Brain microvascular endothelial cell (primary cell): ENCODE measurements at regions not wholly inside any gene's neighbourhood (a gene's known extent, or its start where the extent isn't known, plus 50 kb on each side); places are given as distances from the start of the nearest gene placed in this dataset.
A peak's percentile ranks its signal among the peaks of the same experiment; 100 is the strongest.

Experiments
- DNase-seq: peaks from one replicate; pipeline ENCODE4 v3.0.0-alpha.2; 2020
- H3K27ac ChIP-seq: fragments of 250-450 bp; sonication (Bioruptor Pico); 2 replicates; pipeline ENCODE4 v1.5.1; 2020; ENCODE audit warnings: mild to moderate bottlenecking, moderate library complexity
- H3K27me3 ChIP-seq: fragments of 250-450 bp; sonication (Bioruptor Pico); replicated peaks from 2 replicates; pipeline ENCODE4 v1.5.1; 2020; ENCODE audit warnings: mild to moderate bottlenecking
- H3K36me3 ChIP-seq: fragments of 250-450 bp; sonication (Bioruptor Pico); replicated peaks from 2 replicates; pipeline ENCODE4 v1.5.1; 2020; ENCODE audit warnings: mild to moderate bottlenecking
- H3K4me3 ChIP-seq: 2 replicates; pipeline ENCODE4 v1.5.1; 2011; ENCODE audit warnings: low read depth, mild to moderate bottlenecking, control low read depth, low read length, moderate library complexity
- CTCF ChIP-seq: IDR thresholded peaks from 2 replicates; pipeline ENCODE4 v1.5.1; 2011; ENCODE audit warnings: low read depth, mild to moderate bottlenecking, moderate library complexity, low read length, control low read depth, inconsistent platforms; ENCODE audit errors: missing control alignments
- in situ Hi-C: cut with HindIII; loops from 2 replicates; pipeline ENCODE4 v1.10.0; 2017; ENCODE audit warnings: low sequenced_read_pairs, low pct_ligation_motif_present

DNA sequence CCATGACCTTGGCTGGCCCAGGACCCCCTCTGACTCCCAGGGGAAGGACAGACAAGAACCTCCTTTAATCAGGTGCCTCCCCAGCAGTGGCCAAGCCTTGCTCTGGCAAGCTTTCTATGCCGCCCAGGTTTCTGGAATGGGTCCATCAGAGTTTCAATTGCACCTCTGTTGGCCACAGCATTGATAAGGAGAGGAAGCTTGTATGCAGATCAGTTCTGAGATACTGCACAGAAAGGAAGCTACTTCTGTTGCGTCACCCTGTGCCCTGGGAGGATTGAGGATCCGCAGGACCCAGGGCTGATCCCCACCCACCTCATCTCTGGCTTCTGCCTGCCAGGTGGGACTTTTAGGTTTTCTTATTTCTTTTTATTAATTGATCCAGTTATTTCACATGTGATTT, 167.2 kb downstream of the TFAP2C start:
- H3K4me3 ChIP-seq: no peak overlapping the region
- no peak overlapping the region for H3K27ac ChIP-seq
- in situ Hi-C loops: no loop called here
- no peak for DNase-seq
- H3K27me3 ChIP-seq: no peaks in the 10 kb centered on the region
- no peaks in the 10 kb centered on the region for H3K36me3 ChIP-seq
- TF ChIP-seq CTCF: no peak

GRCh38 chr20:56797023-56797422, 167.9 kb downstream of the TFAP2C start:
- no peak for TF ChIP-seq CTCF
- H3K27ac ChIP-seq: no peak overlapping the region
- no peak overlapping the region for H3K4me3 ChIP-seq
- no peaks in the 10 kb centered on the region for H3K36me3 ChIP-seq
- DNase-seq: no peak
- in situ Hi-C loops: no loop called here
- H3K27me3 ChIP-seq: no peaks in the 10 kb centered on the region

DNA sequence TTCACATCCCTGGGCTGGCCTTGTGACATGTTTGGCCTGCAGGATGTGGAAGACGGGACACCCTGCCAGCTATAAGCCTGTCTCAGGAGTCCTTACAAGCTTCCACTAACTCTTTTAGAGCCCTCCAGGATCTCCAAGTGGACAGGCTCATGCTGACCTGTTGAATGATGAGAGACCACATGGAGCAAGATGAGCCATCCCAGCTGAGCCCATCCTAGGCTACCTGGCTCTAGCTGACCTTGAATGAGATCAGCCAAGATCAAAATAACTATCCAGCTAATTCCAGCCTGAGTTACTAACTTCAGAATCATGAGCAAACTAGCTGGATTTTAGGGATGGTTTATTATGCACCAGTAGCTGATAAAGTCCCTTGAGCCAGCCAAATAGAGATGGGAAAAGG, 169.5 kb downstream of the TFAP2C start:
- no peak overlapping the region for H3K4me3 ChIP-seq
- in situ Hi-C loops: no loop called here
- TF ChIP-seq CTCF: no peak
- no peaks in the 10 kb centered on the region for H3K36me3 ChIP-seq
- H3K27ac ChIP-seq: no peak overlapping the region
- DNase-seq: no peak
- no peaks in the 10 kb centered on the region for H3K27me3 ChIP-seq

DNA sequence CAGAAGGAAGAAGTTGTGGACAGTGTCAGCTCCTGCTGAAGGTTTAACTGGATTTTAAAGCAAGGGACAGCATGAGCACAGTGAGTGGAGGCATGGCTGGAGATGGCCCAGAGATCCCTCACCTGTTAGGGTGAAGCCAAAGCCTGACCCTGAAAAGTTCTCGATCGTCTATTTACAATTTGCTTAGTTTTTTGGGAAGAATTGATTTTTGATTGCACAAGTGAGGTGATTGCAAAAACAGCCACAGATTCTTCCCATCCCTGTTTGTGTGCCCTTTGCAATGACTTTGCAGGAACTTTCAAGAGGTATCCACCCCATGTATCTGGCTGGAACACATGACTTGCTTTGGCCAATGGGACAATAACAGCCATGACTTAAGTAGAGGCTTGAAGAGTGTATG, 170.1 kb downstream of the TFAP2C start:
- H3K27me3 ChIP-seq: no peaks in the 10 kb centered on the region
- no peak for TF ChIP-seq CTCF
- no peak for DNase-seq
- H3K4me3 ChIP-seq: no peak overlapping the region
- H3K36me3 ChIP-seq: no peaks in the 10 kb centered on the region
- H3K27ac ChIP-seq: no peak overlapping the region
- in situ Hi-C loops: no loop called here

- Histone ChIP-seq H3K27ac (no peak overlapping the region), H3K36me3 (no peaks in the 10 kb centered on the region), H3K27me3 (no peaks in the 10 kb centered on the region), H3K4me3 (no peak overlapping the region)
- DNase-seq: no peak
- in situ Hi-C loops: no loop called here
- TF ChIP-seq CTCF: peak; percentile 16
Observed at GRCh38 chr20:56800088-56800487, 171.0 kb downstream of the TFAP2C start.

DNA sequence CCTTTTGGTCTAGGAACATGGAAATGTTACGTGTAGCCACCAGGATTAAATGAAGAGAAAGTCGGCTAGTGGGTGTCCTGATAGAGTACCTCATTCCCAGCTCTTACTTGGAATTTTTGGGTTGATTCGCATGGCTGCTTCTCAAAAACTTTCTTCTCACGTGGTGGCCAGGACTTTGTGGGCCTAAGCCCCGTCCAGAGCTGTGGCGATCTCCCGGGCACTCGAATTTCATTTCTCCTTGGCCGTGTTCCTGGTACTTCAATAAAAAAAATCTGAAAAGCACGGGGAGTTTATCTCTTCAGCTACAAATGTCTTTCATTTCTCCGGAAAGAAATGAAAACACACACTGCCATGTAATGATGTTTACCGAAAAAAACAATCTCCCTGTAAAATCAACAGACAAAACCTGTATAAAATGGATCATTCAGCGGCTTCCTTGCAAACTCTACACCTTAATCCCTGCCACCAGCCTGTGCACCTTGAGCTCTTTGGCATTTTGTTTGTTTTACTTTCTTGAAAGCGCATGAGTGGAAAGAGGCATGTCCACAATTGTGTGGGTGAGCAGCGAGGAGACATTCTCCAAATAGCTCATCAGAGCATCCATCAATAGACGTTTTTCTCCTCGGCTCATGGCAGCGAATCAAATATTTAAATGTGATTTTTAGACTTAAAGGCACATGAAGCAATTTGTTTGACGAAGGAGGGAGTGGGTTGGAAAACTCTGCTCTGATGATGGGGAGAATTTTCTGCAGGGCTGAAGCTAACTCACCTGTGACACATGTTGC, 173.1 kb downstream of the TFAP2C start:
- Histone ChIP-seq H3K27me3 (no peaks in the 10 kb centered on the region), H3K27ac (no peak overlapping the region), H3K36me3 (no peaks in the 10 kb centered on the region), H3K4me3 (no peak overlapping the region)
- no peak for DNase-seq
- no peak for TF ChIP-seq CTCF
- in situ Hi-C loops: no loop called here
